ENCODE measurements at regions not wholly inside any gene's neighbourhood (a gene's known extent, or its start where the extent isn't known, plus 50 kb on each side); places are given as distances from the start of the nearest gene placed in this dataset.

- DNase-seq (ENCODE audit: low read depth), result no peak
- no peaks in the 10 kb centered on the region for H3K27me3 ChIP-seq (ENCODE audit: control insufficient read depth, insufficient read depth, low read length)
- no peak overlapping the region for H3K4me3 ChIP-seq (ENCODE audit: low read depth, low read length)
- H3K36me3 ChIP-seq (ENCODE audit: control insufficient read depth, insufficient read depth, low read length), result no peaks in the 10 kb centered on the region
- TF ChIP-seq CTCF (IDR thresholded peaks at IDR 0.05; ENCODE audit: insufficient read depth, low read length, poor library complexity, severe bottlenecking), result no peak
Measured at GRCh38 chr3:68295457-68295856, 636.9 kb downstream of the TAFA4 start.

- no peaks in the 10 kb centered on the region for H3K36me3 ChIP-seq (ENCODE audit: control insufficient read depth, insufficient read depth, low read length)
- H3K4me3 ChIP-seq (ENCODE audit: low read depth, low read length), result no peak overlapping the region
- TF ChIP-seq CTCF (IDR thresholded peaks at IDR 0.05; ENCODE audit: insufficient read depth, low read length, poor library complexity, severe bottlenecking), result no peak
- H3K27me3 ChIP-seq (ENCODE audit: control insufficient read depth, insufficient read depth, low read length), result no peaks in the 10 kb centered on the region
- no peak for DNase-seq (ENCODE audit: low read depth)
Measured at GRCh38 chr3:68290333-68290732, 635.9 kb upstream of the SUCLG2 start.

- no peak for DNase-seq (ENCODE audit: low read depth)
- no peak for TF ChIP-seq CTCF (IDR thresholded peaks at IDR 0.05; ENCODE audit: insufficient read depth, low read length, poor library complexity, severe bottlenecking)
- H3K27me3 ChIP-seq (ENCODE audit: control insufficient read depth, insufficient read depth, low read length), result no peaks in the 10 kb centered on the region
- no peak overlapping the region for H3K4me3 ChIP-seq (ENCODE audit: low read depth, low read length)
- no peaks in the 10 kb centered on the region for H3K36me3 ChIP-seq (ENCODE audit: control insufficient read depth, insufficient read depth, low read length)
Measured at GRCh38 chr3:68288085-68288484, 633.7 kb upstream of the SUCLG2 start.

- Histone ChIP-seq H3K27me3 (ENCODE audit: control insufficient read depth, insufficient read depth, low read length) (no peaks in the 10 kb centered on the region), H3K4me3 (ENCODE audit: low read depth, low read length) (no peak overlapping the region), H3K36me3 (ENCODE audit: control insufficient read depth, insufficient read depth, low read length) (no peaks in the 10 kb centered on the region)
- TF ChIP-seq CTCF (IDR thresholded peaks at IDR 0.05; ENCODE audit: insufficient read depth, low read length, poor library complexity, severe bottlenecking), result no peak
- DNase-seq (ENCODE audit: low read depth), result no peak
Measured at GRCh38 chr3:68287101-68287500, 632.7 kb upstream of the SUCLG2 start.

GRCh38 chr3:68274286-68274685 is 619.9 kb upstream of the SUCLG2 start:
- no peak for TF ChIP-seq CTCF (IDR thresholded peaks at IDR 0.05; ENCODE audit: insufficient read depth, low read length, poor library complexity, severe bottlenecking)
- no peak for DNase-seq (ENCODE audit: low read depth)
- H3K27me3 ChIP-seq (ENCODE audit: control insufficient read depth, insufficient read depth, low read length), result no peaks in the 10 kb centered on the region
- no peak overlapping the region for H3K4me3 ChIP-seq (ENCODE audit: low read depth, low read length)
- H3K36me3 ChIP-seq (ENCODE audit: control insufficient read depth, insufficient read depth, low read length), result no peaks in the 10 kb centered on the region

- no peaks in the 10 kb centered on the region for H3K27me3 ChIP-seq (ENCODE audit: control insufficient read depth, insufficient read depth, low read length)
- no peak overlapping the region for H3K4me3 ChIP-seq (ENCODE audit: low read depth, low read length)
- TF ChIP-seq CTCF (IDR thresholded peaks at IDR 0.05; ENCODE audit: insufficient read depth, low read length, poor library complexity, severe bottlenecking), result no peak
- H3K36me3 ChIP-seq (ENCODE audit: control insufficient read depth, insufficient read depth, low read length), result no peaks in the 10 kb centered on the region
- no peak for DNase-seq (ENCODE audit: low read depth)
Measured at GRCh38 chr3:68271145-68271544, 616.7 kb upstream of the SUCLG2 start.

Measured in kidney epithelial cell (primary cell).